Superior temporal gyrus (tissue), 1 donor: ENCODE measurements at regions not wholly inside any gene's neighbourhood (a gene's known extent, or its start where the extent isn't known, plus 50 kb on each side); places are given as distances from the start of the nearest gene placed in this dataset.
A peak's percentile ranks its signal among the peaks of the same experiment; 100 is the strongest.

Experiments
- DNase-seq: peaks from one replicate; pipeline ENCODE4 v3.0.0-alpha.2; 2016; ENCODE audit errors: extremely low spot score

GRCh38 chr2:2993172-2993692 lies 384.4 kb downstream of the EIPR1 start:
- no peak for DNase-seq

GRCh38 chr2:2992634-2993033 lies 385.0 kb downstream of the EIPR1 start:
- no peak for DNase-seq

GRCh38 chr2:2985020-2985419 lies 392.6 kb downstream of the EIPR1 start:
- no peak for DNase-seq

GRCh38 chr2:2981000-2981399 lies 396.6 kb downstream of the EIPR1 start:
- DNase-seq = no peak

GRCh38 chr2:2974982-2975381 lies 402.6 kb downstream of the EIPR1 start:
- DNase-seq = no peak

GRCh38 chr2:2960441-2961133 lies 417.0 kb downstream of the EIPR1 start:
- no peak for DNase-seq

GRCh38 chr2:2950403-2950952 lies 427.1 kb downstream of the EIPR1 start:
- no peak for DNase-seq

- DNase-seq = no peak
Measured at GRCh38 chr2:2947406-2947805, 430.2 kb downstream of the EIPR1 start.

- DNase-seq = no peak
Measured at GRCh38 chr2:2942906-2943305, 434.7 kb downstream of the EIPR1 start.

- no peak for DNase-seq
Measured at GRCh38 chr2:2942225-2942624, 435.4 kb downstream of the EIPR1 start.

- no peak for DNase-seq
Measured at GRCh38 chr2:2941205-2941604, 436.4 kb downstream of the EIPR1 start.

- no peak for DNase-seq
Measured at GRCh38 chr2:2940702-2941101, 436.9 kb downstream of the EIPR1 start.

GRCh38 chr2:2940061-2940460 lies 437.6 kb downstream of the EIPR1 start:
- DNase-seq = no peak

- peak; percentile 24 for DNase-seq
Measured at GRCh38 chr2:2939078-2939795, 438.4 kb downstream of the EIPR1 start.

GRCh38 chr2:2938481-2938880 lies 439.1 kb downstream of the EIPR1 start:
- DNase-seq = no peak

GRCh38 chr2:2935445-2936149 lies 442.0 kb downstream of the EIPR1 start:
- DNase-seq = no peak

- no peak for DNase-seq
Measured at GRCh38 chr2:2933426-2933825, 444.2 kb downstream of the EIPR1 start.

- no peak for DNase-seq
Measured at GRCh38 chr2:2932692-2933305, 444.8 kb downstream of the EIPR1 start.

- DNase-seq = no peak
Measured at GRCh38 chr2:2932189-2932588, 445.4 kb downstream of the EIPR1 start.

GRCh38 chr2:2931318-2932075 lies 446.1 kb downstream of the EIPR1 start:
- no peak for DNase-seq

- no peak for DNase-seq
Measured at GRCh38 chr2:2930841-2931240, 446.8 kb downstream of the EIPR1 start.
